Astrocyte (in vitro differentiated cells and primary cell): ENCODE measurements at regions not wholly inside any gene's neighbourhood (a gene's known extent, or its start where the extent isn't known, plus 50 kb on each side); places are given as distances from the start of the nearest gene placed in this dataset.

Experiments
- DNase-seq: peaks from one replicate; pipeline ENCODE4 v3.0.0-alpha.2; 2010; ENCODE audit warnings: low read depth
- FAIRE-seq: peaks from 2 replicates; lab custom pipeline; 2011; peaks lifted over from hg19 to GRCh38; lab: Jason Lieb, UNC
- H2AFZ ChIP-seq: 2 replicates; pipeline ENCODE4 v1.6.0; 2012; ENCODE audit warnings: low read depth, low read length, inconsistent platforms
- H3K27ac ChIP-seq: 2 replicates; pipeline ENCODE4 v1.5.1; 2011; ENCODE audit warnings: low read depth, low read length, inconsistent platforms
- H3K27me3 ChIP-seq: 2 replicates; pipeline ENCODE4 v1.6.0; 2011; ENCODE audit warnings: low read length, inconsistent platforms; ENCODE audit not compliant: insufficient read depth
- H3K36me3 ChIP-seq: 2 replicates; pipeline ENCODE4 v1.5.1; 2011; ENCODE audit warnings: low read length, inconsistent platforms; ENCODE audit not compliant: insufficient read depth
- H3K4me1 ChIP-seq: 2 replicates; pipeline ENCODE4 v1.5.1; 2011; ENCODE audit warnings: low read length, inconsistent platforms; ENCODE audit not compliant: insufficient read depth
- H3K4me2 ChIP-seq: 2 replicates; pipeline ENCODE4 v1.6.0; 2012; ENCODE audit warnings: low read length, inconsistent platforms
- H3K4me3 ChIP-seq: 2 replicates; pipeline ENCODE4 v1.5.1; 2011; ENCODE audit warnings: low read depth, mild to moderate bottlenecking, low read length, inconsistent platforms; ENCODE audit not compliant: insufficient read depth
- H3K79me2 ChIP-seq: 2 replicates; pipeline ENCODE4 v1.6.0; 2012; ENCODE audit warnings: mild to moderate bottlenecking, low read length, inconsistent platforms; ENCODE audit not compliant: insufficient read depth
- H3K9ac ChIP-seq: 2 replicates; pipeline ENCODE4 v1.6.0; 2012; ENCODE audit warnings: mild to moderate bottlenecking, low read length, inconsistent platforms
- H3K9me3 ChIP-seq: 2 replicates; pipeline ENCODE4 v1.5.1; 2012; ENCODE audit warnings: low read depth, mild to moderate bottlenecking, low read length, inconsistent platforms; ENCODE audit not compliant: insufficient read depth
- H4K20me1 ChIP-seq: 2 replicates; pipeline ENCODE4 v1.6.0; 2012; ENCODE audit warnings: low read length, inconsistent platforms; ENCODE audit not compliant: insufficient read depth
- H3K27ac Mint-ChIP-seq: one replicate; pipeline ENCODE4 v1.8.0; 2021; ENCODE audit warnings: mild to moderate bottlenecking, mixed read lengths; ENCODE audit not compliant: unreplicated experiment
- H3K27me3 Mint-ChIP-seq: one replicate; pipeline ENCODE4 v1.8.0; 2021; ENCODE audit warnings: low read depth, mixed read lengths; ENCODE audit not compliant: unreplicated experiment
- H3K36me3 Mint-ChIP-seq: one replicate; pipeline ENCODE4 v1.8.0; 2021; ENCODE audit warnings: low read depth, mixed read lengths; ENCODE audit not compliant: unreplicated experiment
- H3K4me1 Mint-ChIP-seq: one replicate; pipeline ENCODE4 v1.8.0; 2021; ENCODE audit warnings: low read depth, mixed read lengths; ENCODE audit not compliant: unreplicated experiment
- H3K4me3 Mint-ChIP-seq: one replicate; pipeline ENCODE4 v1.8.0; 2021; ENCODE audit warnings: mild to moderate bottlenecking, moderate library complexity, mixed read lengths; ENCODE audit not compliant: unreplicated experiment
- H3K9me3 Mint-ChIP-seq: one replicate; pipeline ENCODE4 v1.8.0; 2021; ENCODE audit warnings: mild to moderate bottlenecking, mixed read lengths; ENCODE audit not compliant: unreplicated experiment
- CTCF ChIP-seq: IDR thresholded peaks from 2 replicates; pipeline ENCODE4 v1.5.1; 2011; ENCODE audit warnings: low read depth, mild to moderate bottlenecking, inconsistent platforms, low read length, moderate library complexity; ENCODE audit not compliant: insufficient read depth
- EZH2 ChIP-seq: IDR thresholded peaks from 2 replicates; pipeline ENCODE4 v1.6.1; 2012; ENCODE audit warnings: mild to moderate bottlenecking, low read length, inconsistent platforms; ENCODE audit not compliant: insufficient read depth

GRCh38 chr13:37412241-37412921, 186.2 kb downstream of the POSTN start:
- Histone ChIP-seq H2AFZ (no peak overlapping the region), H3K9ac (no peak overlapping the region), H3K79me2 (no peaks in the 10 kb centered on the region), H3K4me2 (no peak overlapping the region), H4K20me1 (no peaks in the 10 kb centered on the region), H3K27me3 (no peaks in the 10 kb centered on the region), H3K27ac (no peak overlapping the region), H3K9me3 (no peaks in the 10 kb centered on the region), H3K4me3 (no peak overlapping the region), H3K36me3 (no peaks in the 10 kb centered on the region), H3K4me1 (no peaks in the 10 kb centered on the region)
- FAIRE-seq, result no peak
- TF ChIP-seq EZH2 (no peak), CTCF (no peak)
- Mint-ChIP-seq H3K36me3 (no peaks in the 10 kb centered on the region), H3K9me3 (no peaks in the 10 kb centered on the region), H3K27ac (peak overlapping the region; percentile 66), H3K27me3 (no peaks in the 10 kb centered on the region), H3K4me1 (peaks cover 25% of the 10 kb centered on the region), H3K4me3 (no peak overlapping the region)
- DNase-seq, result peak; percentile 83

GRCh38 chr13:37410316-37410715, 188.3 kb downstream of the POSTN start:
- Histone ChIP-seq H3K4me2 (no peak overlapping the region), H3K9ac (no peak overlapping the region), H3K36me3 (no peaks in the 10 kb centered on the region), H3K4me3 (no peak overlapping the region), H3K4me1 (no peaks in the 10 kb centered on the region), H3K79me2 (no peaks in the 10 kb centered on the region), H2AFZ (no peak overlapping the region), H3K27me3 (no peaks in the 10 kb centered on the region), H4K20me1 (no peaks in the 10 kb centered on the region), H3K27ac (no peak overlapping the region), H3K9me3 (no peaks in the 10 kb centered on the region)
- H3K27ac Mint-ChIP-seq, result peak overlapping the region; percentile 13
- FAIRE-seq, result no peak
- TF ChIP-seq CTCF, result no peak
- no peak for TF ChIP-seq EZH2
- H3K4me3 Mint-ChIP-seq, result no peak overlapping the region
- no peaks in the 10 kb centered on the region for H3K27me3 Mint-ChIP-seq
- H3K9me3 Mint-ChIP-seq, result no peaks in the 10 kb centered on the region
- H3K36me3 Mint-ChIP-seq, result no peaks in the 10 kb centered on the region
- H3K4me1 Mint-ChIP-seq, result peaks cover 28% of the 10 kb centered on the region
- no peak for DNase-seq

GRCh38 chr13:37409756-37410155, 188.8 kb downstream of the POSTN start:
- Mint-ChIP-seq H3K27me3 (no peaks in the 10 kb centered on the region), H3K27ac (no peak overlapping the region), H3K4me3 (no peak overlapping the region), H3K9me3 (no peaks in the 10 kb centered on the region), H3K4me1 (peaks cover 27% of the 10 kb centered on the region), H3K36me3 (no peaks in the 10 kb centered on the region)
- FAIRE-seq, result no peak
- Histone ChIP-seq H3K27me3 (no peaks in the 10 kb centered on the region), H2AFZ (no peak overlapping the region), H3K36me3 (no peaks in the 10 kb centered on the region), H3K4me3 (no peak overlapping the region), H3K4me1 (no peaks in the 10 kb centered on the region), H3K9me3 (no peaks in the 10 kb centered on the region), H3K4me2 (no peak overlapping the region), H4K20me1 (no peaks in the 10 kb centered on the region), H3K9ac (no peak overlapping the region), H3K27ac (no peak overlapping the region), H3K79me2 (no peaks in the 10 kb centered on the region)
- peak; percentile 87 for DNase-seq
- no peak for TF ChIP-seq EZH2
- no peak for TF ChIP-seq CTCF
